ENCODE measurements at regions not wholly inside any gene's neighbourhood (a gene's known extent, or its start where the extent isn't known, plus 50 kb on each side); places are given as distances from the start of the nearest gene placed in this dataset.

- TF ChIP-seq CTCF (conservative IDR thresholded peaks at IDR 0.05; ENCODE audit: low read length) (no peak), EZH2phosphoT487 (IDR thresholded peaks at IDR 0.05; ENCODE audit: borderline replicate concordance) (no peak)
Observed at GRCh38 chr22:49263101-49263500, 564.6 kb downstream of the BRD1 start.
